ENCODE measurements at regions not wholly inside any gene's neighbourhood (a gene's known extent, or its start where the extent isn't known, plus 50 kb on each side); places are given as distances from the start of the nearest gene placed in this dataset.

DNA sequence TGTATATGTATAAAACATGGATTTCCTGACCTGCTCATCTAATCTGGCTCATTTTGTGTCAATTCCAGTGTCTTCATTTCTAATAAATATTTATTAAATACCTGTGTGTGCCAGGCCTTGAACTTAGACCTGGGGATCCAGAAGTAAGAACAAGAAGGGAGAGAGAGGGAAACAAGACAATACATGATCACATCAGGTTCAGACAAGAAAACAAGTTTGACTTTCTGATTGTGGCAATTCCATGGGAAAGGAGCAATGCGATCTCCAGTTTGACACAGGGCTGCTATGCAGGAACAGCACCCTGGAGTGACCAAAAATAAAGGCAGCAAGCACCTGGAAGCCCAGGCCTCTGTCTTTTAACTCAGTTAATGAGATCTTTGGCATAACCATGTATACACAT, 198.1 kb upstream of the ACTBL2 start:
- H3K9me2 ChIP-seq (replicated peaks; ENCODE audit: control insufficient read depth, low read length) = no peaks in the 10 kb centered on the region
- no peaks in the 10 kb centered on the region for H3K9me3 ChIP-seq (ENCODE audit: control insufficient read depth, insufficient read depth, low read length)
- no peaks in the 10 kb centered on the region for H3K4me1 ChIP-seq (ENCODE audit: control insufficient read depth, low read length)
- H4K20me1 ChIP-seq (ENCODE audit: control insufficient read depth, insufficient read depth, low read depth, low read length) = no peaks in the 10 kb centered on the region
- H3K27me3 ChIP-seq (ENCODE audit: control insufficient read depth, low read length) = no peaks in the 10 kb centered on the region
- H3K79me2 ChIP-seq (ENCODE audit: control insufficient read depth, low read length) = no peaks in the 10 kb centered on the region
- H3K36me3 ChIP-seq (ENCODE audit: control insufficient read depth, low read length) = no peaks in the 10 kb centered on the region
- H3K4me2 ChIP-seq (ENCODE audit: low read length) = no peak overlapping the region
- TF ChIP-seq EZH2phosphoT487 (IDR thresholded peaks at IDR 0.05; ENCODE audit: borderline replicate concordance, low read length) = no peak
- no peak for TF ChIP-seq CTCF (IDR thresholded peaks at IDR 0.05; ENCODE audit: low read depth, low read length, poor library complexity, severe bottlenecking)
- no peak overlapping the region for H3K4me3 ChIP-seq (ENCODE audit: low read length)
- no peaks in the 10 kb centered on the region for H3F3A ChIP-seq (ENCODE audit: control insufficient read depth, insufficient read depth)
- H3K27ac ChIP-seq (ENCODE audit: low read depth, low read length) = no peak overlapping the region

- Histone ChIP-seq H3F3A (ENCODE audit: control insufficient read depth, insufficient read depth) (no peaks in the 10 kb centered on the region), H4K20me1 (ENCODE audit: control insufficient read depth, insufficient read depth, low read depth, low read length) (no peaks in the 10 kb centered on the region), H3K4me3 (ENCODE audit: low read length) (no peak overlapping the region), H3K27me3 (ENCODE audit: control insufficient read depth, low read length) (no peaks in the 10 kb centered on the region), H3K79me2 (ENCODE audit: control insufficient read depth, low read length) (no peaks in the 10 kb centered on the region), H3K27ac (ENCODE audit: low read depth, low read length) (no peak overlapping the region), H3K4me2 (ENCODE audit: low read length) (no peak overlapping the region), H3K36me3 (ENCODE audit: control insufficient read depth, low read length) (no peaks in the 10 kb centered on the region), H3K4me1 (ENCODE audit: control insufficient read depth, low read length) (no peaks in the 10 kb centered on the region), H3K9me3 (ENCODE audit: control insufficient read depth, insufficient read depth, low read length) (no peaks in the 10 kb centered on the region), H3K9me2 (replicated peaks; ENCODE audit: control insufficient read depth, low read length) (no peaks in the 10 kb centered on the region)
- TF ChIP-seq EZH2phosphoT487 (IDR thresholded peaks at IDR 0.05; ENCODE audit: borderline replicate concordance, low read length) (no peak), CTCF (IDR thresholded peaks at IDR 0.05; ENCODE audit: low read depth, low read length, poor library complexity, severe bottlenecking) (no peak)
These were observed 194.6 kb upstream of the ACTBL2 start for GRCh38 chr5:57677235-57677634.

GRCh38 chr5:57676222-57677098, 193.8 kb upstream of the ACTBL2 start:
- no peaks in the 10 kb centered on the region for H3K79me2 ChIP-seq (ENCODE audit: control insufficient read depth, low read length)
- no peak overlapping the region for H3K4me2 ChIP-seq (ENCODE audit: low read length)
- H3F3A ChIP-seq (ENCODE audit: control insufficient read depth, insufficient read depth) = no peaks in the 10 kb centered on the region
- H3K27ac ChIP-seq (ENCODE audit: low read depth, low read length) = no peak overlapping the region
- no peaks in the 10 kb centered on the region for H3K36me3 ChIP-seq (ENCODE audit: control insufficient read depth, low read length)
- H3K9me2 ChIP-seq (replicated peaks; ENCODE audit: control insufficient read depth, low read length) = no peaks in the 10 kb centered on the region
- H3K4me3 ChIP-seq (ENCODE audit: low read length) = no peak overlapping the region
- no peaks in the 10 kb centered on the region for H3K27me3 ChIP-seq (ENCODE audit: control insufficient read depth, low read length)
- H4K20me1 ChIP-seq (ENCODE audit: control insufficient read depth, insufficient read depth, low read depth, low read length) = no peaks in the 10 kb centered on the region
- H3K9me3 ChIP-seq (ENCODE audit: control insufficient read depth, insufficient read depth, low read length) = no peaks in the 10 kb centered on the region
- no peak for TF ChIP-seq EZH2phosphoT487 (IDR thresholded peaks at IDR 0.05; ENCODE audit: borderline replicate concordance, low read length)
- no peak for TF ChIP-seq CTCF (IDR thresholded peaks at IDR 0.05; ENCODE audit: low read depth, low read length, poor library complexity, severe bottlenecking)
- no peaks in the 10 kb centered on the region for H3K4me1 ChIP-seq (ENCODE audit: control insufficient read depth, low read length)

All from DOHH2 (cell line).